Stimulated activated CD8-positive, alpha-beta memory T cell treated with anti-CD3 and anti-CD28 coated beads, Interleukin-15, amount 100 ng/mL, for 48 hours (primary cell): ENCODE measurements at regions not wholly inside any gene's neighbourhood (a gene's known extent, or its start where the extent isn't known, plus 50 kb on each side); places are given as distances from the start of the nearest gene placed in this dataset.
"Not testable (repeated sequence)": the region's sequence is repeated elsewhere in the genome, so short reads cannot be mapped to it uniquely, and the experiment has no call there.

ENCODE experiments used
- DNase-seq, 2 donors: peaks; one replicate each; pipeline ENCODE4 v3.0.0-alpha.2; 2020; ENCODE audit warnings: low read depth in 2 of 2

DNA sequence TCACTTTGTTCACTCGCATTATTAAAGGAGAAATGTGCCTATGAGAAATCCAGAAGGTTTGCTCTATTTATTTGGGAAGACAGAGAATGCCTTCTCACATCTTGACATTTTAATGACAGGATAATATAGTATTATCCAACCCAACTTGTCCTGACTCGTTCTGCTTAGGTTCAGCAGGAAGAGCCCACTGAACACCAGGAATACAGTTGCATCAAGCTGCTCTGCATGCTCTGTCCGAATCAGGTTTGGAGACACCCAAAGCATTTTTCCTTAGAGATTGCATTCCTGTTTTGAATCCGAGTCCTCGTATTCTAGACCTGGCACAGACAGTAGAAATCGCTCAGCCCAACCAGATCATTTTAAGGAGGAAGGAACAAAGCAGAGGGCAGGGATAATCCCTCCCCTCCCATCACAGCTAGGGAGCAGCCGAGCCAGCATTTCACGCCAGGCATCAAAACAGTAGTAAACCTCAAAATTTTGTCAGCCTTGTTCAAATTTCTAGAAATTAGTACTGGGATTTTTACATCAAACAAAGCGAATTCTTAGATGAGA lies 837.4 kb upstream of the ID2 start:
- DNase-seq, result no peak

GRCh38 chr2:7845332-7845731 lies 836.5 kb upstream of the ID2 start:
- no peak for DNase-seq

DNA sequence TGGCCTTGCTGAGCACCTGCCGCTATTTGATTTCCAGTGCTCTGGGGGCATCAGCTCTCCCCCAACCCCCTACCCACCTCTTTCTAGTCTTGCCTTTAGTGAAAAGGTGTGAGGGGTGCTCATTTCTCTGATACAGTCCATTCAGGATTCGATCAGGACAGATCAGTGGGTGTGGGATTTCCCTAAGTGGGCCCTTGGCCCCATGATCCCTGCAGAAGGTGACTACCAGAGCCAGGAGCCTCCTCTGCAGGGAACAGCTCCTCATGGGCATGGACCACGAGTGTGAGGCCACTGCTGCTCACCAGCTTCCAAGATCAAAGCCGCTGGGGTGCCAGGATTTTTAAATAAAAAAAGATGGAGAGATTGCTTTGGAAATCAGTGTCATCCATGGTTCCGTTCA lies 835.2 kb upstream of the ID2 start:
- DNase-seq, result no peak

DNA sequence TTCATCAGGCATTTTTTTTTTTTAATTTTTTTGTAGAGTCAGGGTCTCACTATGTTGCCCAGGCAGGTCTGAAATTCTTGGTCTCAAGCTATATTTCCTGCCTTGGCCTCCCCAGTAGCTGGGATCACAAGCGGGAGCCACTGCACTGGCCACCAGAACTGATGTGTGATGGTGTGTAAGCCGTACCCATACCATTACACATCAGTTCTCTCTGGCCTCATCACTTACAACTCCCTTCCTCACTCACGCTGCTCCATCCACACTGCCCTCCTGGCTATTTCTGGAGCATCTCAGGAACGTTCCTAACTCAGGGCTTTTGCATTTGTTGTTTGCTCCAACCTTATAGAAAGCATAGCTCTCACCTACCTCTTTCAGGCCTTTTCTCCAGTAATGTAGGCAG lies 834.5 kb upstream of the ID2 start:
- no peak for DNase-seq

- DNase-seq, result no peak
Measured at GRCh38 chr2:7849027-7849426, 832.8 kb upstream of the ID2 start.

DNA sequence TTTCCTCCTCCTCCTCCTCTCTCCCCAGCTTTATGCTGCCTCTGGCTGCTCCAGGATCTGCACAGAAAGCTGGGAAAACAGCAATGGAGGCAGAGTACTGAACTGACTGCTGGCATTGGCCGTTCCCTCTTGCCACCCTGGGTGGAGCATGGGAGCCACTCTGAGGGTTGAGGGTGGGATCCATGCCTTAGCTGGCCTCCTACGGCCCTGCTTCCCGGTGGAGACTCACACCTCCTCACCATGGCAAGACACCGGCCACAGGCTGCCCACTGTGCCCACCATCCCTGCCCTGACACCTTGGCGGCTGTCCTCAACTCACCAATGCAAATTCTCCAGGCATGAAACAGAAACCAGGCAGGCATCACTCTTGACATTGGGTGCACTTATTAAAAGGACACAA lies 832.3 kb upstream of the ID2 start:
- no peak for DNase-seq

- DNase-seq, result no peak
Measured at GRCh38 chr2:7852546-7852945, 829.3 kb upstream of the ID2 start.

DNA sequence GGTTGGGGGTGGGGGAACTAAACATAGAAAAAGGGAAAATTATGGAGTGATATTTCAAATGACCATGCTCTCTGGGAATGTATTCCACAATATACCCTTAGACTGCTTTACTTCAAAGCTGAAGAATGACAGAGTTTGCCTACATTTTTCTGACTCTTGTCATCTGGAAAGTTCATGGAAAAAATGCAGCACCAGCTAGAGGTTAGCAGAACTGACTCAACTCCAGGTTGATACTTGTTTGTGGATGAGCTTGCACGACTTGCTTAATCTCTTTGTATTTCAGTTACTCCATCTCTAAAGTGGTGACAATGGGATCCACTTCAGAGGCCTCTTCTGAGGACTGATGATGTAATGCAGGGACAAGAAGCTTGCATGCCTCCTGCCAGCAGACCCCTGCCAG lies 824.0 kb upstream of the ID2 start:
- DNase-seq, result no peak

- DNase-seq, result no peak
Measured at GRCh38 chr2:7858624-7859023, 823.2 kb upstream of the ID2 start.

GRCh38 chr2:7860693-7861092 lies 821.2 kb upstream of the ID2 start:
- DNase-seq, result no peak

GRCh38 chr2:7861910-7862702 lies 819.8 kb upstream of the ID2 start:
- no peak for DNase-seq

GRCh38 chr2:7866104-7866503 lies 815.8 kb upstream of the ID2 start:
- DNase-seq, result no peak

DNA sequence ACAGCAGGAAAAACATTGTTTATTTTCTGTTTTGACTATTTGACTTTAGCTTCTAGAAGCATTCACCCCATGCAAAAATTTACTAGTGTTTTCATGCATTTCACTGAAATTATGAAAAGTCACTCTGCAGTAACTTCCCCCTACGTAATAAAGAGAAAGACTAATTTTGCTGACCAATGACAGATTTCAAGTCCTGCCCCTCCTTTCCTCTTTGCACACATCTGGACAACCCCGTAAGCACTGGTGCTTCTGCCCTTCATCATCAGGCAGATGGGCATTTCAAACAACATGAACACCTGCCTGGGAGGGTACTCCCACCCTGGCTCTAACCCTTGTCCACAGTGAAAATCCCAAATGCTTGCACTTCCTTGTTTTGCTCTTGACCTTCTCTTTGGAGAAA lies 815.0 kb upstream of the ID2 start:
- DNase-seq, result no peak

DNA sequence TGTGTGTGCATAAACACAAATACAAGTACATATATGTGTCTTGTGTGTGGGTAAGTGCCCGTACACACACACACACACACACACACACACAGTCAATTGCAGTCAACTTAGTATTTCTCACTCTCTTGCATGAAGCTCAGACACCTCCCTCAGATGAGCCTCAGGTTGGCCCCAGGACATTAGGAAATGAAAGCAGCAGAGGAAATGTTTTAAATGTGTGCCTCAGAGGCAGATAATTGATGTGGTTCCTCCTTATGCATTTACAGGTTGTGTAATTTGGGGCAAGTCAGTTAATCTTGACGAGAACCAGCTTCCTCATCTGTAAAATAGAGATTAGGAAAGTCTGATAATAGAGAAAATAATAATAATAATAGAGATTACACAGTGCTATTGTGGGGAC lies 814.0 kb upstream of the ID2 start:
- no peak for DNase-seq

GRCh38 chr2:7868836-7869235 lies 813.0 kb upstream of the ID2 start:
- no peak for DNase-seq

DNA sequence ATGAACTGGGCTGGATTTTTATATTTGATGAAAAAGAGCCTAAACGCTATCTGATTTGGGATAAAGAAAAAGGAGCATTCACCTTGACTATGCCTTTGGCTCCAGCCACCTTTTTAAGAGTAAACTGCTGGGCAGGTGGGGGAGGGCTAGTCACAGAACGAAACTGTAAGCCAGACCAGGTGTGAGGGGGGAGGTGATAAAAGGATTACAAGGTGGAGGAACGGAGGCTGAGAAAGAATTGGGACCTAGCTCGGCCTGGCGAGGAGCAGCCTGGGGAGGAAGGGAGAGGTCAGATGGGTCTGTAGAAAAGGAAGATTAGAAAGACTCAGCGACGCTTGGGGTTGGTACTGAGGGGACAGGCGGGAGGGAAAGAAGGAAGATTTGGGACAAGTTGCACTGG lies 805.4 kb upstream of the ID2 start:
- DNase-seq, result not testable (repeated sequence)

- DNase-seq, result not testable (repeated sequence)
Measured at GRCh38 chr2:7878266-7878665, 803.6 kb upstream of the ID2 start.

DNA sequence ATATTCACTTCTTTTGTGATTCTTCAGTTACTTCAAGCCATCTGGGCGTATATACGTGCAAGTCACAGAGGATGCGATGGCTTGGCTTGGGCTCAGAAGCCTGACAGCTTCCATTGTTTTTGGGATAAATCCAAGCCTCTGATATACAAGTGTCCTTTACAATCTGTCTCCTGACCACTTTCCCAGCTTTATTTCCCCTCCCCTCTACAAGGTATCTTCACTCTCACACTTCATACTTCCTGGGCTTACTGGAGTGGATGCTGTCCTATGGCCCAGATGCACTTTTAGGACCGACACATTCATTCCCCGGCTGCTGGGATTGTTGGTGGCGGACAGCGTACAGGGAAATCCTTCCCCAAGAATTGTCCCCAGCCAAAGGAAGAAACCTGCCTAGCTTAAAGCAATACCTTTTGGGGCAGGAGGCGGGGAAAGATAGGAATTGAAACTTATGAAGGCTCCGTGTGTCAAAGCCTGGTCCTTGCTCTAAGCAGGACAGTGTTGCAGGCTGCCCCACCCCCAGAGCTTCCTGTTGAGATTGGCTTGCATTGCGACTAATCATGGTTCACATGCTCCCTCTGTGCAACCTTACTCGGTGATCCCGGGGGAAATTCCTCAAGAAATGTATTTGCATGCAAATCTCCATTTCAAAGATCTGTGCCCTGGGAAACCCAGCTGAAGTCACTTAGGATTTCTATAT lies 802.9 kb upstream of the ID2 start:
- DNase-seq, result no peak

DNA sequence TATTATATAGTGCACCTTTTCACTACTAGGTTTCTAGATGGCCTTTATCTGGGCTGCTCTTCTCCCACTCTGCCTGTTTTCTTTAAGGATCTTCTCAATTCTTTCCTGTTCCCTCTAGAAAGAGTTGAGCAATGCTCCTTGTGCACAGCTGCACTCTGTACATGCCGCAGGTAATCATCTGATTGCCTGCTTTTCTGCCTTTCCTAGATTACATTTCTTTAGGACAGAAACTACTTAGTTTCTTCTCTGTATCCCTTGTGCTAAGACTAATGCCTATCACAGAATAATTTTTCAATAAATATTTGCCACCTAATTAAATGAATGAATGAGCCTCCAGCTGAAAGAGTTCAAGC lies 802.4 kb upstream of the ID2 start:
- no peak for DNase-seq

DNA sequence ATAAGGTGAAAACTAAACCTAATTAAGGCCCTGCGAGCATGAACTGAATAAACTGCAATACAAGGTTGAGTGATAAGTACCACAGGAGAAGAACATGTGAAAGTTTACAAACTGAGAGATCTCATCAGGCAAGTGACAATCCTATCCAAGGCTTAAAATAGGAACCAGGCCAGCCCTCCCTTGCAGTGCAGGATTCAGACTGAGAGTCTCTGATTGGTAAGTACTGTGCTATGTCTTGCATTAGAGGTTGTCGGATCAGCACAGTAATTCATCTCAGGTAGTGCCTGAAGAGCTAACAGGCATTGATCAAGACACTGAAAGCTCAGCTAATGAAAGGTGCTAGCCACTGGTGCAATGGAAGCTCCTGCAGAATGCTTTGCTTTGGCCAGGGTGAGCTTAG lies 801.7 kb upstream of the ID2 start:
- DNase-seq, result no peak

DNA sequence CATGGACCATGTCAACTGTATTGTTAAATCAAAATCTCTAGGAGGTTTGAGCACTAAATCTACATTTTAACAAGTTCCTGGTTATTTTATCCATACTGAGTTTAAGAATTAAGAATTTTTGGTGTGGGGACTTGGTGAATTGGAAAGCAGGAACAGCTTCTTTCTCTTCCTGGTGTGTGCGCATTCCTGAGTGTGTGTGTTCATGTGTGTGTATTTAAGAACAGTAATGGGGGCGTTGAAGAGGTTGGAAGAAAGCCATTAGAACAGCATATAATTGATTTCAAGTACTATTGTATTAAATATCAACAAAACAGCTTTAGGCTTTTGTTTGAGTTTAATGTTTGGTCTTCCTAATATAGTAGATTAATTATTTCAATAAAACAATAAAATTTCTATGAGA lies 801.3 kb upstream of the ID2 start:
- no peak for DNase-seq

- DNase-seq, result no peak
Measured at GRCh38 chr2:7881063-7881462, 800.8 kb upstream of the ID2 start.

GRCh38 chr2:7881466-7881865 lies 800.4 kb upstream of the ID2 start:
- DNase-seq, result no peak
